ENCODE measurements at regions not wholly inside any gene's neighbourhood (a gene's known extent, or its start where the extent isn't known, plus 50 kb on each side); places are given as distances from the start of the nearest gene placed in this dataset.

DNA sequence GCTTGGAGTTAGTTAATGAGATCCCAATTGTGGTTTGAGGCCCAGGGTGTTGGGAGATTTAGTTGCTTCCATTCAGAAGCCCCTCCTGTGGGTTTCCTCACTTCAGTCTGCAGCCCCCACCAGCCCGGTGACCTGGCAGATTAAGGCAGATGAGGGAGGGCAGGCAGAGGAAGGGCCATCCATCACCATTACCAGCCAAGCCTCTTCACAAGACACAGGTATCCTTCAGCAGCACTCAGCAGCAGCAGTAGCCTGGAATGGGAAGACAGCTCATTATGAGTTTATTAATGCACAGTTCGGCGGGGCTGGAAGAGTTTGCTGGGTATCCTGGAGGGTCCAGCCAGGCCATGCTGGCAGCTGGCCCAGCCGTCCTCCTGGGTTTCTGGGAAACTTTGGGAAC is 90.0 kb upstream of the GPRC5B start:
- TF ChIP-seq, protein P1, sequence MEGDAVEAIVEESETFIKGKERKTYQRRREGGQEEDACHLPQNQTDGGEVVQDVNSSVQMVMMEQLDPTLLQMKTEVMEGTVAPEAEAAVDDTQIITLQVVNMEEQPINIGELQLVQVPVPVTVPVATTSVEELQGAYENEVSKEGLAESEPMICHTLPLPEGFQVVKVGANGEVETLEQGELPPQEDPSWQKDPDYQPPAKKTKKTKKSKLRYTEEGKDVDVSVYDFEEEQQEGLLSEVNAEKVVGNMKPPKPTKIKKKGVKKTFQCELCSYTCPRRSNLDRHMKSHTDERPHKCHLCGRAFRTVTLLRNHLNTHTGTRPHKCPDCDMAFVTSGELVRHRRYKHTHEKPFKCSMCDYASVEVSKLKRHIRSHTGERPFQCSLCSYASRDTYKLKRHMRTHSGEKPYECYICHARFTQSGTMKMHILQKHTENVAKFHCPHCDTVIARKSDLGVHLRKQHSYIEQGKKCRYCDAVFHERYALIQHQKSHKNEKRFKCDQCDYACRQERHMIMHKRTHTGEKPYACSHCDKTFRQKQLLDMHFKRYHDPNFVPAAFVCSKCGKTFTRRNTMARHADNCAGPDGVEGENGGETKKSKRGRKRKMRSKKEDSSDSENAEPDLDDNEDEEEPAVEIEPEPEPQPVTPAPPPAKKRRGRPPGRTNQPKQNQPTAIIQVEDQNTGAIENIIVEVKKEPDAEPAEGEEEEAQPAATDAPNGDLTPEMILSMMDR (IDR thresholded peaks at IDR 0.05), result no peak
- no peak for TF ChIP-seq EZH2 (IDR thresholded peaks at IDR 0.05; ENCODE audit: borderline replicate concordance, insufficient read depth, low read depth, low read length, poor library complexity, severe bottlenecking)

Data from B cell (primary cell).